Parathyroid adenoma (tissue), 2 donors: ENCODE measurements at regions not wholly inside any gene's neighbourhood (a gene's known extent, or its start where the extent isn't known, plus 50 kb on each side); places are given as distances from the start of the nearest gene placed in this dataset.

Experiments used
- H2AFZ ChIP-seq: fragments of 300-600 bp; sonication (generic); one replicate; pipeline ENCODE4 v1.7.0; 2017; ENCODE audit warnings: antibody characterized with exemption, mild to moderate bottlenecking
- H3K27ac ChIP-seq: fragments of 300-600 bp; sonication (generic); one replicate; pipeline ENCODE4 v1.7.0; 2017
- H3K27me3 ChIP-seq: fragments of 300-600 bp; sonication (generic); one replicate; pipeline ENCODE4 v1.7.0; 2017; ENCODE audit warnings: low read length; ENCODE audit not compliant: control insufficient read depth, insufficient read depth
- H3K36me3 ChIP-seq: fragments of 300-600 bp; sonication (generic); one replicate; pipeline ENCODE4 v1.7.0; 2017; ENCODE audit warnings: low read length; ENCODE audit not compliant: control insufficient read depth, insufficient read depth
- H3K4me1 ChIP-seq: fragments of 300-600 bp; sonication (generic); one replicate; pipeline ENCODE4 v1.7.0; 2017; ENCODE audit warnings: control low read depth
- H3K4me2 ChIP-seq: fragments of 300-600 bp; sonication (generic); one replicate; pipeline ENCODE4 v1.7.0; 2017; ENCODE audit warnings: low read length
- H3K4me3 ChIP-seq: fragments of 300-600 bp; sonication (generic); one replicate; pipeline ENCODE4 v1.7.0; 2017; ENCODE audit warnings: low read depth, low read length
- H3K79me2 ChIP-seq: fragments of 300-600 bp; sonication (generic); one replicate; pipeline ENCODE4 v1.7.0; 2017; ENCODE audit warnings: control low read depth
- H3K9ac ChIP-seq: fragments of 300-600 bp; sonication (generic); one replicate; pipeline ENCODE4 v1.7.0; 2017; ENCODE audit warnings: mild to moderate bottlenecking
- H3K9me3 ChIP-seq: fragments of 300-600 bp; sonication (generic); one replicate; pipeline ENCODE4 v1.7.0; 2017; ENCODE audit warnings: low read length; ENCODE audit not compliant: control insufficient read depth
- CTCF ChIP-seq: fragments of 300-600 bp; sonication (generic); IDR thresholded peaks from one replicate; pipeline ENCODE4 v1.7.0; 2017; ENCODE audit warnings: antibody characterized with exemption, mild to moderate bottlenecking
- donor health status: primary hyperparathyroidism.

GRCh38 chr7:153370092-153370491, 610.5 kb downstream of the ACTR3B start:
- H3K27me3 ChIP-seq: no peaks in the 10 kb centered on the region
- H3K4me3 ChIP-seq: no peak overlapping the region
- no peaks in the 10 kb centered on the region for H3K79me2 ChIP-seq
- H2AFZ ChIP-seq: no peak overlapping the region
- no peak overlapping the region for H3K4me2 ChIP-seq
- no peak for TF ChIP-seq CTCF
- H3K4me1 ChIP-seq: no peaks in the 10 kb centered on the region
- no peak overlapping the region for H3K9ac ChIP-seq
- H3K27ac ChIP-seq: no peak overlapping the region
- H3K9me3 ChIP-seq: no peaks in the 10 kb centered on the region
- H3K36me3 ChIP-seq: no peaks in the 10 kb centered on the region

GRCh38 chr7:153380636-153381035, 621.1 kb downstream of the ACTR3B start:
- Histone ChIP-seq H3K27me3 (no peaks in the 10 kb centered on the region), H2AFZ (no peak overlapping the region), H3K9ac (no peak overlapping the region), H3K4me3 (no peak overlapping the region), H3K4me2 (no peak overlapping the region), H3K9me3 (no peaks in the 10 kb centered on the region), H3K36me3 (no peaks in the 10 kb centered on the region), H3K27ac (no peak overlapping the region), H3K79me2 (no peaks in the 10 kb centered on the region), H3K4me1 (no peaks in the 10 kb centered on the region)
- no peak for TF ChIP-seq CTCF

GRCh38 chr7:153381275-153382040, 621.9 kb downstream of the ACTR3B start:
- no peaks in the 10 kb centered on the region for H3K4me1 ChIP-seq
- no peaks in the 10 kb centered on the region for H3K9me3 ChIP-seq
- no peak overlapping the region for H3K27ac ChIP-seq

GRCh38 chr7:153382641-153383101, 623.1 kb downstream of the ACTR3B start:
- no peaks in the 10 kb centered on the region for H3K36me3 ChIP-seq
- H2AFZ ChIP-seq: no peak overlapping the region
- no peaks in the 10 kb centered on the region for H3K4me1 ChIP-seq
- no peak for TF ChIP-seq CTCF
- no peak overlapping the region for H3K9ac ChIP-seq
- H3K27ac ChIP-seq: no peak overlapping the region
- no peaks in the 10 kb centered on the region for H3K9me3 ChIP-seq
- no peak overlapping the region for H3K4me3 ChIP-seq
- no peaks in the 10 kb centered on the region for H3K27me3 ChIP-seq
- H3K79me2 ChIP-seq: no peaks in the 10 kb centered on the region
- no peak overlapping the region for H3K4me2 ChIP-seq

More at GRCh38 chr7:153381275-153382040, 621.9 kb downstream of the ACTR3B start:
- no peaks in the 10 kb centered on the region for H3K79me2 ChIP-seq
- no peak overlapping the region for H3K4me3 ChIP-seq
- H3K9ac ChIP-seq: no peak overlapping the region
- H3K4me2 ChIP-seq: no peak overlapping the region
- TF ChIP-seq CTCF: peak; percentile 62
- H3K27me3 ChIP-seq: no peaks in the 10 kb centered on the region
- H2AFZ ChIP-seq: no peak overlapping the region
- no peaks in the 10 kb centered on the region for H3K36me3 ChIP-seq

GRCh38 chr7:153383781-153384180, 624.2 kb downstream of the ACTR3B start:
- H3K79me2 ChIP-seq: no peaks in the 10 kb centered on the region
- H3K9me3 ChIP-seq: no peaks in the 10 kb centered on the region
- H3K27me3 ChIP-seq: no peaks in the 10 kb centered on the region
- no peak for TF ChIP-seq CTCF
- no peaks in the 10 kb centered on the region for H3K4me1 ChIP-seq
- no peak overlapping the region for H3K27ac ChIP-seq
- no peak overlapping the region for H3K4me2 ChIP-seq
- H3K9ac ChIP-seq: no peak overlapping the region
- no peak overlapping the region for H2AFZ ChIP-seq
- H3K36me3 ChIP-seq: no peaks in the 10 kb centered on the region
- H3K4me3 ChIP-seq: no peak overlapping the region
